HK-2 (cell line): ENCODE measurements at regions not wholly inside any gene's neighbourhood (a gene's known extent, or its start where the extent isn't known, plus 50 kb on each side); places are given as distances from the start of the nearest gene placed in this dataset.

ENCODE experiments used
- DNase-seq: peaks from one replicate; pipeline ENCODE4 v3.0.0-alpha.2; 2018; ENCODE audit not compliant: unreplicated experiment

DNA sequence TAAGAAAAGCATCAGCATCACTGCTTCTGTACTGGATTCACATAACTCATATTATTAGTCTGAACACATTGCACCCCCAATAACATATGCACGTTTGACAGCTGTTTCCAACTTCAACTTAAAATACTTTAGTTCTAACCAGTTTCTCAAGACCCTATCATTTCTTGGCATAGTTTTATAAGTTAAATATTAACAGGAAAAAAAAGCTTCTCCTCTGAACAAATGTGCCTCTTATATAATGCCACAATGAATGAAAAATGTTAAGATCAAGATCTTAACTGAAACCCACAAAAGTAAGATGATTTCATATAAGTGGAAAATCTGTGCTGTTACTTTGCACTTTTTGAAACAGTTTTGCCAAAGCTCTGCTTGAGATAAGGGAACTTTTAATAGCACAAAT, 652.8 kb upstream of the FAM241A start:
- no peak for DNase-seq

DNA sequence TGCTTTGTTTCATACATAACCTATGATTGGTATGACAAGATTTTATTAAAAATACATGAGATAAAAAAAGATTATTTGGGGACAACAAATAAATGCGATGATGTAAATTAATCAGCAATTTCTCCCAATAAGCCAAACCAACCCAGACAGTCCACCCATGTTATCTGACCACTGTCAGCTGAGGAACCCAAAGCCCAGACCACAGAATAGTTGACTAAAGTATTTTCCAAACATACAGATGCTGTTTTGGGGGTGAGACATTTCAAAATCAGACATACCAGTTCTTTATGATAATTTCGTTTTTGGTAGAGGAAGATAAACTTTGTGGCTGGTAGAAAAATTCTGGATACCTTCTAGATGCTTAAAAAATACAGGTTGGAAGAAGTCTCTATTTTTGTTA, 650.8 kb upstream of the FAM241A start:
- no peak for DNase-seq

DNA sequence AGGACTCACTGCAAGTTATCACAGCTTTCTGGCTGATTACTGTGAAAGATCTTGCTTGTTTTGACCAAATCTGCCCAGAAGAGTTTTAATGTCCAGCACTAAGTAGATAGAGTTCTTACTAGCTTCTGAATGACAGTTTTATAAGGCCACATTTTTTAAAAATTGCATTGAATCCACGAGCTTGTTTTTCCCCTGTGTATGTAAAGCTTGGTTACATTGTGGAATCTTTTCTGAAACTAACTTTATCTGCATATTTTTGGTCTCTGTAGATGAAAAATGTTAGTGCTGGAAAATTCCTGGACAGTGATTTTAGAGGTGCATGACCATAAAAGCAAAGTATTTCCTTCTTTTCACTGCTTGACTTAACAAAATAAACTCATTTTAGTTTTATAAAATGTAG, 650.3 kb upstream of the FAM241A start:
- DNase-seq, result no peak

DNA sequence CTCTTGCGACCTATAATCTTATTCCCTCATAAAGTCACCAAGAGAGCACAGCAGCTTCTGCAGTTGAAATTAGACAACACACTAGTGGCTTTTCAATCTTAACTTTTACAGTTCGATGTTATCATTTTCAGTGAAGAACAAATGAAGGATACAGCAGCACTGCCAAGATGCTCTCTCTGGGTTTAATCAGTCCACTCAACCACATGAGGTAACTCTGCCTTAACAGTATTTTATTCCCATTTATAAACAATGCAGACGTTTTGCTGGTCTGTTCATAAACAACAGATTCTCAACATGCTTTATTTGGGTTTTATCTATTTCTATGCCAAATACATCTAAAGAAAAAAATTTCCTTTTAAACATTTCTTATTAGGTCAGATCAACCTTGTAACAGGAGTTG, 646.0 kb upstream of the FAM241A start:
- DNase-seq, result no peak

DNA sequence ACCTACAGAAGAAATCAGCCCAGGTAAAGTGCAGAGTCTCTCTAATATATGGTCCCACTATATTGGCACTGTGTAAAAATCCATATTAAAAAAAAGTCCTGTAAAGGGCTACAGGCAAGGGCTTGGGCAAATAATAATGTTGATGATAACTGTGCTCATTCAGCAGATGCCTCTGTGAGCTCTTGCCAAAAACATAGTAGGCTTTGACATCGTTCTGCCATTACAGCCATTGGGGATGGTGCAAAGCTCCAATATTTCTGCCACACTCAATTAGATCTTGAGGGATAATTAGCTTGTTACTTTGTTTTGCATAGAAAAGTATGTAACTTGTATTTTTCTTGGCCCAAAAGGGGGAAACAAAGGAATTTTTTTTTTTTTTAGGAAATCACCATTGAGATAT, 645.5 kb upstream of the FAM241A start:
- no peak for DNase-seq

DNA sequence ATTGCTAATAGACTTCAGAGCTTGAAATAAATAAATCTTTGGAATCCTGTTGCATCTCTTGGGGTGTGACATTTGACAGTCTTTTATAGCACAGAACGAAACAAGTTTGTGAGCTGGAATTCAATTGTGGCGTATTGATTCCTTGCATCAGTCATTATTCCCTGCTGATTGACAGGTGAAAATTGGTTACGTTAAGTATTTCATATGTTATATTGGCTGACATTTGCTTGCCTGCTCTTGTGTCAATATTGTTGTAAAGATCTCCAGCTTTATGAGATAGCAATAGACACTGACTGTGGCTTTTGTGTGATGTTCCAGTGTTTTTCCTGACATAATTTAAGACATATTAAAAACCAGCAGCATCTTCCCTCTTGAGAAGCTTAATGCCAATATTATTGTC, 644.4 kb upstream of the FAM241A start:
- DNase-seq, result no peak

DNA sequence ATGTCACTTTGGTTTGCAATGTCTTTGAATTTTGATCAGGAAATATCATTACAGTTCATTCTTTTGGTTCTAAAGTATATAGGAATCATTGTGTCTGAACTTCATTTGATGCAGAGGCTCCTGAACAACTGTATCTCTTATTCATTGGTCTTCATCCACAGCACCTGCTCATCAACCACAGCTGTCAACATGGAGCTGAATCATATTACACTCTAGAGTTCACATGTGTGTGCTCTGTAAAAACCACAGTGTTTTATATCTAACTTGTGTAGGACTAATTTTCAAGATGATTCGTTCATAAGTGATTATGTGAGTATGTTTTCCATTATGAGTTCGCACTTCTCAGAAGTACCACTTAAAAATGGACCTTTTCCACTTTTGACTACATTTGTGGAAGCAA, 643.3 kb upstream of the FAM241A start:
- no peak for DNase-seq

DNA sequence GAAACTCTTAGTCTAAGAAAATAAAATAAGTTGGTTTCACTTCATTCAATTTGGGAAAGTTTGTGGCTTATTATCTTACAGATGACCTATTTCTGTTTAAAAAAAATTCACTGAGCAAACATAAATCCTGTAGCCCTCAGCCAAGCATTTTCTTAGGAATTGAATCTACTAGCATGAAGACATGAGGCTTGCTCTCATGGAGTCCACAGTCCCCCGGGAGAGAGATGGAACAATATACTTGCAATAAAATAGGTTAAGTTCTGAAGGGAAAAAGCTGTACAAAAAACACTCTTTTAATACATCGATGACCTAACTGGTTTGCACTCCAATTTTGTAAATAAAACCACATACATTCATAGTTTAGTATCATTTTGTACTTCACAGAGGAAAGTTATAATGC, 642.6 kb upstream of the FAM241A start:
- no peak for DNase-seq

DNA sequence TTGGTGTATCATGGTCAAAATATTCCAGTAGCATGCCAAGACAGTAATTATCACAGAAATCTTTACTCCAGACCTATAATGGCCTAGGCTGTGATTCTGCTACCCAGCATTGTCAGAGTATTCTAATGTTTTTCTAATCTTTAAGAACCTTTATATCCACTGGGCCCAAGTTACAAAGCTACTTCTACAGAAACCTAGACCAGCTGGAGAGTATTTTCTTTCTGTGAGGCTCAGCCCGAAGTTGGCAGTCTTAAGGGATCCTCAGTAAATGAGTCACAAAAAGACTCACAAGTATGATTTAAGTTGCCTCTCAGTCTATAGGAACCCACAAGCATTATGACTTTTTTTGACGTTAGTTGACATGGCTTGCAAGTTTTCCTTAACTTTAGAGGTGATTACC, 638.5 kb upstream of the FAM241A start:
- DNase-seq, result no peak

DNA sequence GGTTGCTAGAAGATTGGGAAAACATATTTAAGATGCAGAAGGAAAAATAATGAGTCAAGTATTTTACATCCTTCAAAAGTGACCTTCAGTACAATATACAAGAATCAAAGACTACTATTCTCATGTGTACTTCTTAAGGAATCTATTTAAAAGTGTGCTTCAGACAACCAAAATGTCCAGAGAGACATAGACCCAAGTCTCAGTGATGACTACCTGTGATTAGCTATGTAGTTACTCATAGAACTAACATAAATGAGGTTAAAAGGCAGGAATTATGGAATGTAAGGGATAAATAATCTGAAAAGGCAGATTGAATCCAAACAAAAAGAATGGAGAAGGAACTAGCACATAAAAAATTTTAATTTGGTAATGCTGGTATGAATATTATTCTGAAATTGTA, 634.7 kb upstream of the FAM241A start:
- no peak for DNase-seq

DNA sequence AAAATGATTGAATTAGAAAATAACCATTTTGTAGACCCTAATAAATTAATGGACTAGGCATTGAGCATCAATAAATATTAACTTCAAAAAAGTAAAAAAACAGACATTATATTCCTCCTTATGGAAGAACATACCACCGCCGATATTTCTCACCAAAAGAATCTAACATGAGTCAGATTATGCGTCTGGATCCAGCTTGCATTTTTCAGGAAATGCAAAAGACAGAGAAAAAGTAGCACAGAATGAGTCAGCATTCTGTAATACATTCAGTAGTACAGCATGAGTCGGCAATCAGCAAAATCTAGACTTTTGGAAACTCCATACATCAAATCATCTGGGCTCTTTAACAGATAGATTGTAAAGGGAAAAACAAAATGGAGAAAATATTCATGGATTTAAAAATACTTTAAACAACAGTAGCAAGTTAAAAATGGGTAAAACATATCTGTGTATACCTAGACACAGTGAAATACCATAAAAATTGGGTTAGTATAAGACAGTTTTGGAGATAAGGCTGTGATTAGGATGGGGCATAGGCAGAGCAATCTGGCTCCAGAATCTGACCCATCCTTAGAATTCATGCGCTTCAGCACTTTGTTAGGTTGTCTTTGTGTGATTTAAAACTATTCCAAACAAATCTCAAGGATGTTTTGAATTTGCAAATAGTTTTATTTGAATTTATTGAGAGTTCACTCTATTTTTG, 633.0 kb upstream of the FAM241A start:
- DNase-seq, result no peak

DNA sequence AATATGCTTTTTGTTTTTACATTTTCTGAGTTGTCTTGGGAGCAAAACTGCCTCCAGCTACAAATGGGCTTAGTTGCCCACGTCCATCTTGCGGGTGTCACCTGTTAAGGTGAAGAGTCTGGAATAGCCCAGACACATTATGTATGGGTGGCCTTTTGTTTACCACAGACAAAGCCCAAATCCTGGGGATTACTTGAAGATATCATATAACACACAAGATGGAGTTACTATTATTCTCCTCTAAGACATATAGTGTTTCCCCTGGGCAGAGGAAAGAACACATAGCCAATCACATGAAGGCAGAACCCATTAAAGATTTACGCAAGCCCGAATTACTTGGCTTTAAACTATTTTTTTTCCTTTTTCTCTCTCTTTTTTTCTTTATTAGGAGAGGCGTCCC, 625.6 kb upstream of the FAM241A start:
- no peak for DNase-seq

DNA sequence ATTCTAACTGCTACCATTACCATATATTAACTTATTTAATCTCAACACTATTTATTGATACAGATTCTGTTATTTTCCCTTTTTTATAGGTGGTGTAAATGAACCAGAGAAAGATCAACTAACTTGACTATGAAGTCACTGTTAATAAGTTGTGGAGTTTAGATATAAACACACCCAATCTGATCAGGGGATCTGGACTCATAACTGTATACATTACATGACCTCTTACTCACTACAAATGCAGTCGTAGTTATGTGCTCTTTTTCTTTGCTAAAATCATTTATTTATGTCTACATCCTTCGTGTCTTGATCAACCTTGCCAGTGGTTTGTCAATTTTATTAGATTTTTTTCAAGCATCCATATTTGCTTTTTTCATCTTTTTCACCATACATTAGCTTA, 614.8 kb upstream of the FAM241A start:
- no peak for DNase-seq

DNA sequence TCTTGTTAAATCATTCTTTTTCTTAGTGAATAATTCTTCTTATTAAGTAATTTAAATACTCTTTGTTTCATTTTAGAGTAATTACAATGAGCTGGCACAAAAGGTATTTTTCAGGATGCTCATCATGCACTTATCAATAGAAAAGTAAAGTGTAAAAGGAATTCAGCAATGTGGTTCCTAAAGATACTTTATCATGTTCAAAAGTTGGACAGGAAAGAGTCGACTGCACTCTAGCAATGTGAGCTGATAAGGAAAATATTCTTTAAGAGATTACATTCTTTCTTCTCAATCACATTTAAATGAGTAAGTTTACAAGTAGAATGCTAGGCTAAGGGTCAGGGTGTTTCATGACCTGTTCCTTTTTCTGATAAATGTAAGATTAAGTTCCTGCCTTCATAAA, 609.5 kb upstream of the FAM241A start:
- no peak for DNase-seq

DNA sequence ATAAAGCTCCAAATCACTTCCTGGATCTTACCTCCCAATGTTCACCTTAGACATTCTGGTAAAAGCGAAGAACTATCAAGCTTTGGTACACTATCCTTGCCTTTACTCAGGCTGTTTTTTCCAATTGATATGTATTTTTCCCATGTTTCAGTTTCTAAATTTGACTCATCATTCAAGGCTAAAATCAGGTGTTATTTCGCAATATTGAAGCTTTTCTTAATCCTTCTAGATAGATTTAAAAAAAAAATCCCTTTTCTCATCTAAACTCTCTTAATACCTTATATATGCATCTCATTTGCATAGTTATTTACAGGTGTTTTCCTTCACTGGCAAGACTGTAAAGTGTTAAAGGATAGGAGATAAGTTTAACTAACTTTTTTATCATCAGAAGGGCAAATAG, 608.1 kb upstream of the FAM241A start:
- DNase-seq, result no peak

DNA sequence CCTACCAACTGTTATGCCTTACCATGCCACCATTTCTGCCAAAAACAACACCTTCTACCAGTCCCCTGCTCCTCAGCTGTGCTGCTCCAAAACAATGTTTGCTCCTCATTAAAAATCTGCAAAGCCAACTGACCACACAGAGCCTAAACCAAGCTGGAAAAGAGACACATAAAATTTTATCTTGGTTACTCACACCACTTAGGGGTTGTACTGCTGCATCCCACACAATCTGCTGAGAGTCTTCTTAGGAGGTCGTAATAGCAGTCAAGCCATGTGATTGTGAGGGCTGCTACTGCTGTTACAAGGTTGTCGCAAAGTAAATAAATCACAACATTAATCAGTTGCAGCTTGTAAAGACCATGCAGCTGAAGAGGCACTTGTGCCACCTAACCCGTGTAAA, 607.4 kb upstream of the FAM241A start:
- DNase-seq, result no peak

DNA sequence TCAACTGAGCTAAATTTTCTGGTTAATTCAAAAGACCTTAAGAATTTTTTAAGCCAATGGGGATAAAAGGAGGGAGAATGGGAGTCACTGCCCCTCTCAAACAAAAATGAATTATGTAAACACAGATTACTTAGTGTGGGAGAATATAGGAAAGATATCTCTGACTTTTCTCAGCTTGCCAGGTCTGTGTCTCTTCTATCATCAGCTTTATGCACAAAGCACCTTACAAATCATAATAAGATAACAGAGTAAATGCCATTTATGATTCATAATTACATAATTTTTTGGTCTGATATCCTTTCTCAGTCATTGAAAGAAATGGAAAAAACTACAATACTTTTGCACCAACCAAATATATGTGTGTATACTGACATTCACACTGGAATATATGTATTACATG, 604.6 kb upstream of the FAM241A start:
- DNase-seq, result no peak

DNA sequence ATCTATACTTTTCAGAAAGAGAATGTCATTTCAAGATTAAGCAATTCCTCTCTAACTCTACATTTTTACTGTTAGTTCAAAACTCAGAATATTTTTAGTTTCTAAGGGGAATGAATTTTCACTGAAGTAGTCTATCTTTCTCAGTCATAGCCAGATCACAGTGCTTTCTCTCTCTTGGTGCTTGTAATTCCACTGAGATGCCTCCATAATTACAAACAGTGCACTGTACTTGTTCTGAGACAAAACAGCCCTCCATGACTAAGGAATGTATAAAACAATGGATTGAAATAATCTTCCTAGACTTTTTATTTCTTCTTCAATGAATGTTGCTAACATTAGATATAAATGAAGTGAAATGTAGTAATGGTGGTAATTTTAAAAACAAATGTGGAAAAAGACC, 603.2 kb upstream of the FAM241A start:
- no peak for DNase-seq

DNA sequence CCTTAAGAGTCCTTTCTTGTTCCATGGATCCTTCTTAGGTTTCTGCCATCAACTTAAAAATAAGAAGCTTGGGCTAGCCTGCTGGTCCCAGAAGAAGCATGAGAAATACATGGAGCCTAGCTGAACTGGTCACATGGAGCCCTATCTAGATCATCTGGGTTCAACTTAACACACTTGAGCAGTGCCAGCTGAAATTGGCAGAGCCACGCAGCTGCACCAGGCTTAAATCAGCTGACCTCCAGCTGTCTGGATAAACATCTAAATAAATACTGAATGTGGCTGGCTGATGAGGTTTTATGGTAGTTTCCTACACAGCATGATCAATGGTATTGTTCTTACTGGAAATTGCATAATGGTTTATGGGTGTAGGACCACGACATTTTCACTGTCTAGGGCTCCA, 598.4 kb upstream of the FAM241A start:
- no peak for DNase-seq

DNA sequence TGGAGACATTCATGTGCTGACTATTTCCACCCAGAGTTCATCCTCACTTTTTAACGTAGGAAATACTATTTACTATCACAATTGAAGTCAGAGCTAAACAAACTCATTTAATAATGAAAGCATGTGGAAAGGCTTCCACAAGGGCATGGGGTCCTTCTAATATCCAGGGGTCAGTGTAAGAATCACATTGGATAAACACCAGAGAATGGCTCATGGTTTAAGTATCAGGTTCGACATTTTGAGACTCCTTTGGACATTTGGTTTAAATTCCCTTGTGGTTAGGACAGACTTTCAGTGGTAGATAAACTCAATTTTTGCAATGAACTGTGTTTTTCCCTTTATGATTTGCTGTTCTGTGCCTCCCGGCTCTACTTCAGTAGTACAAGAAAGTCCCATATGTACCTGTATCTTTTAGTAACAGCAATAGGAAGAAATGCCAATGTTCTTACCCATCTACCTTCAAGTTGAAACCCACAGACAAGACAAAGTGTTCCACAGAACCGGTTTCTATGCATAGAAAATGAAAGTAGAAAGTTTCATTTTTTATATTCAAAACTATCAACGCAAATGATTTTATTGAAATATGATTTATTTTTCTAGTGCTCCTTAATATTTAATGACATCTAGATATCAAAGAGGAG, 589.0 kb upstream of the FAM241A start:
- no peak for DNase-seq

DNA sequence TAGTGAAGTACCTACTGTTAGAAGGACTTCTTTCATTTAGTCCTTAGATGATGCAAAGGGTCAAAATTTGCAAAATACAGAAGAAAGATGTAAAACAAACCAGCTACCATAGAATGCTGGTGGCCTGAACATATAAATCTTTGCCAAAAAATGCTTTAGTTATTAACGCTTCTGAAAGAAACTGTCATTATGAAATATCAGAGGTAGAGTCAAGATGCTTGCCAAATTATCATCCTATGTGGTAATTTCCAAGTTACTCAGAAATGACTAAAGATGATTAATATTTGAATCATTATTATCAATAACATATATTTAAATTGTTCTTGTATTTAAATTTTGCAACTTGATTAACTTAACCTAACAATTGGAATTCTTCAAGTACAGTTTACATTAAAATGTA, 588.4 kb upstream of the FAM241A start:
- no peak for DNase-seq

DNA sequence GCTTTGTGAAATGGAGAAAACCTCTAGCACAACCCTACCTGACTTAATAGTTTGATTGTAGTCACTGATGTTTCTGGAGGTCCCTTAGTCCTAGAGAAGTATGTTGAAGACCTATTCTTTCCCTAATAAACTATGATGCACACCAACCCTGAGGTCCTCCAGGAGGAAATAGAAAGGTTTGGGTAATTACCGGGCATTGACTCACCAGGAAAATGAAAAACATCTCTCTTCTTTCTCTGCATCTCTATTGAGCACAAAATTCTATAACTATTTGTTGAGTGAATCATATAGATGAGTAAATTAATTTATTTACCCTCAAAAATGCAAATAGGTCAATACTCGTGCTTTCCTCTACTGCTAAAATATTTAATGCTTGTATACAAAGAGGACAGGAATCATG, 582.4 kb upstream of the FAM241A start:
- DNase-seq, result no peak

DNA sequence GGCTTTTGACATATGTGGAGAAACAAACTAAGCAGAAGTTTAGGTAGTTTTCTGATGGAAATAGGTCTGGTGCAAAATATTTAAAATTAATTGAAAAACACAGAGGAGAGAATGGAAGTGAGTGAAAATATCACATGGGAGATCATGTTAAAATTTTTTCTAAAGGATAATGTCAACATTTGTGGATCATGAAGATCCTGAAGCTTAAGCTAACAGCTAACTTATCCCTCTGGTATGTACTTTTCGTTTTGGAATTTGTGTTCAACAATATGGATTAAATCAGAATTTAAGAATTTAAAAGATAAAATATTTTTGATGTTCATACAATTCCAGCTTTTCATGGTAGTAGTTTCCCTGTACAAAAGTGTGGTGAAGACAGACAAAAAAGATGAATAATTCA, 572.8 kb upstream of the FAM241A start:
- no peak for DNase-seq

DNA sequence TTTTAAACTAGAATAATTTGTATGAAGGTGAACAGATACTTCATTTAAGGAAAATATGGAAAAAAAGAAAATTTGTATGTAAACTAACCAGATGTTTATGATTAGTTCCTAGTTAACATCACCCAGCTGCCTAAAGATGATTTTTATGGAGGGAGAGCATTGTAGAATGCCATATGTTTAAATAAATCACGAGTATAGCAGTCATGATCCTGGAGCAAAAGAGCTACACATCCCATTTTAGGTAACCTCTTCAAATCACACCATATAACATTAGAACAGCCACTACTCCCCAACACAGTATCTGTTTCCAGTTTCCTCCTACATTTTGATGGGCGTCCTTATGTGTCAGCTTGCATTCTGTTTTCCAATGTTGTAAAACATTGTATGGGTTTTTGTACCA, 571.9 kb upstream of the FAM241A start:
- no peak for DNase-seq
